ENCODE measurements at regions not wholly inside any gene's neighbourhood (a gene's known extent, or its start where the extent isn't known, plus 50 kb on each side); places are given as distances from the start of the nearest gene placed in this dataset.

- TF ChIP-seq, protein P1, sequence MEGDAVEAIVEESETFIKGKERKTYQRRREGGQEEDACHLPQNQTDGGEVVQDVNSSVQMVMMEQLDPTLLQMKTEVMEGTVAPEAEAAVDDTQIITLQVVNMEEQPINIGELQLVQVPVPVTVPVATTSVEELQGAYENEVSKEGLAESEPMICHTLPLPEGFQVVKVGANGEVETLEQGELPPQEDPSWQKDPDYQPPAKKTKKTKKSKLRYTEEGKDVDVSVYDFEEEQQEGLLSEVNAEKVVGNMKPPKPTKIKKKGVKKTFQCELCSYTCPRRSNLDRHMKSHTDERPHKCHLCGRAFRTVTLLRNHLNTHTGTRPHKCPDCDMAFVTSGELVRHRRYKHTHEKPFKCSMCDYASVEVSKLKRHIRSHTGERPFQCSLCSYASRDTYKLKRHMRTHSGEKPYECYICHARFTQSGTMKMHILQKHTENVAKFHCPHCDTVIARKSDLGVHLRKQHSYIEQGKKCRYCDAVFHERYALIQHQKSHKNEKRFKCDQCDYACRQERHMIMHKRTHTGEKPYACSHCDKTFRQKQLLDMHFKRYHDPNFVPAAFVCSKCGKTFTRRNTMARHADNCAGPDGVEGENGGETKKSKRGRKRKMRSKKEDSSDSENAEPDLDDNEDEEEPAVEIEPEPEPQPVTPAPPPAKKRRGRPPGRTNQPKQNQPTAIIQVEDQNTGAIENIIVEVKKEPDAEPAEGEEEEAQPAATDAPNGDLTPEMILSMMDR (IDR thresholded peaks at IDR 0.05) = no peak
- ATAC-seq (ENCODE audit: poor library complexity) = no peak
- Histone ChIP-seq H3K4me3 (ENCODE audit: low read length) (no peak overlapping the region), H3K36me3 (ENCODE audit: insufficient read depth, low read length) (no peaks in the 10 kb centered on the region), H3K27ac (ENCODE audit: low read depth in 1 of 2, low read length in 2 of 2) (no peak overlapping the region), H3K4me1 (ENCODE audit: insufficient read depth, low read length) (no peaks in the 10 kb centered on the region), H3K27me3 (ENCODE audit: control insufficient read depth in 1 of 2, insufficient read depth in 2 of 2, low read length in 2 of 2) (no peaks in the 10 kb centered on the region), H3K9me3 (ENCODE audit: control insufficient read depth in 1 of 2, insufficient read depth in 1 of 2, low read length in 2 of 2) (no peaks in the 10 kb centered on the region)
- H3K36me3 Mint-ChIP-seq (ENCODE audit: low read depth) = no peaks in the 10 kb centered on the region
- no peak for DNase-seq
- H3K27ac Mint-ChIP-seq = no peak overlapping the region
- H3K27me3 Mint-ChIP-seq = no peaks in the 10 kb centered on the region
- no peaks in the 10 kb centered on the region for H3K4me1 Mint-ChIP-seq (ENCODE audit: low read depth)
- H3K9me3 Mint-ChIP-seq = peaks cover 4% of the 10 kb centered on the region
- ChIA-PET POLR2A (no interaction called here), CTCF (no interaction called here)
- intact Hi-C loops (cut with DNase I, micrococcal nuclease) = no loop called here
- no peak overlapping the region for H3K4me3 Mint-ChIP-seq
These were observed 406.6 kb downstream of the HTR7 start for GRCh38 chr10:90451283-90451682.

- no peak overlapping the region for H3K4me3 Mint-ChIP-seq
- H3K9me3 Mint-ChIP-seq = no peaks in the 10 kb centered on the region
- no peak for DNase-seq
- Histone ChIP-seq H3K4me1 (ENCODE audit: insufficient read depth, low read length) (no peaks in the 10 kb centered on the region), H3K36me3 (ENCODE audit: insufficient read depth, low read length) (no peaks in the 10 kb centered on the region), H3K27ac (ENCODE audit: low read depth in 1 of 2, low read length in 2 of 2) (no peak overlapping the region), H3K9me3 (ENCODE audit: control insufficient read depth in 1 of 2, insufficient read depth in 1 of 2, low read length in 2 of 2) (no peaks in the 10 kb centered on the region), H3K27me3 (ENCODE audit: control insufficient read depth in 1 of 2, insufficient read depth in 2 of 2, low read length in 2 of 2) (no peaks in the 10 kb centered on the region), H3K4me3 (ENCODE audit: low read length) (no peak overlapping the region)
- intact Hi-C loops (cut with DNase I, micrococcal nuclease) = no loop called here
- POLR2A ChIA-PET = no interaction called here
- CTCF ChIA-PET = no interaction called here
- no peaks in the 10 kb centered on the region for H3K27me3 Mint-ChIP-seq
- H3K27ac Mint-ChIP-seq = no peak overlapping the region
- H3K4me1 Mint-ChIP-seq (ENCODE audit: low read depth) = no peaks in the 10 kb centered on the region
- ATAC-seq (ENCODE audit: poor library complexity) = no peak
- no peaks in the 10 kb centered on the region for H3K36me3 Mint-ChIP-seq (ENCODE audit: low read depth)
- TF ChIP-seq, protein P1 (IDR thresholded peaks at IDR 0.05) = no peak
These were observed 399.8 kb downstream of the HTR7 start for GRCh38 chr10:90458054-90458453.

DNA sequence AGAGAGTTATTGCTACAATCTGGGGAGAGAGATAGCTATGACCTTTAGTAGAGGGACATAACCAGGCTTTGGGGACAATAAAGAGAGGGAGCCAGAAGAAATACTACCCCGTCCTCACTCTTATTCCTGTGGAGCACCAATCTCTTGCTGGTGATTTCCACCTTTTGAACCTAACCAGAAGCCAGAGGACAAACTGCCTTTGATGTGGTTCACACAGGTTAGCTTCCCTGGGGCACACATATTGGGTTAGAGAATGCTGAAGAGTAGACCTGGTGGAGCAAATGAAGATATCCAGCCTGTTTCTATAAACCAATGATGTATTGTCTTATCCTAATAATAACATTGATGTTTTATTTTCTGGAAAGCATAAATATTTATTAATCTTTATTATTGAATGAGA is 399.3 kb downstream of the HTR7 start:
- intact Hi-C loops (cut with DNase I, micrococcal nuclease) = no loop called here
- ATAC-seq (ENCODE audit: poor library complexity) = no peak
- H3K27ac ChIP-seq (ENCODE audit: low read depth in 1 of 2, low read length in 2 of 2) = no peak overlapping the region
- CTCF ChIA-PET = no interaction called here
- H3K9me3 Mint-ChIP-seq = no peaks in the 10 kb centered on the region
- TF ChIP-seq, protein P1 (IDR thresholded peaks at IDR 0.05) = no peak
- H3K4me3 Mint-ChIP-seq = no peak overlapping the region
- no peaks in the 10 kb centered on the region for H3K27me3 Mint-ChIP-seq
- H3K9me3 ChIP-seq (ENCODE audit: control insufficient read depth in 1 of 2, insufficient read depth in 1 of 2, low read length in 2 of 2) = no peaks in the 10 kb centered on the region
- no peaks in the 10 kb centered on the region for H3K36me3 ChIP-seq (ENCODE audit: insufficient read depth, low read length)
- H3K4me1 Mint-ChIP-seq (ENCODE audit: low read depth) = no peaks in the 10 kb centered on the region
- H3K4me3 ChIP-seq (ENCODE audit: low read length) = no peak overlapping the region
- POLR2A ChIA-PET = no interaction called here
- no peaks in the 10 kb centered on the region for H3K4me1 ChIP-seq (ENCODE audit: insufficient read depth, low read length)
- DNase-seq = no peak
- no peaks in the 10 kb centered on the region for H3K27me3 ChIP-seq (ENCODE audit: control insufficient read depth in 1 of 2, insufficient read depth in 2 of 2, low read length in 2 of 2)
- no peaks in the 10 kb centered on the region for H3K36me3 Mint-ChIP-seq (ENCODE audit: low read depth)
- H3K27ac Mint-ChIP-seq = no peak overlapping the region

Measured in CD4-positive, alpha-beta T cell (primary cell).